Right forelimb (tissue), 1 donor: ENCODE measurements at regions not wholly inside any gene's neighbourhood (a gene's known extent, or its start where the extent isn't known, plus 50 kb on each side); places are given as distances from the start of the nearest gene placed in this dataset.

ENCODE experiments used
- DNase-seq: peaks from one replicate; pipeline ENCODE4 v3.0.0-alpha.2; 2018

DNA sequence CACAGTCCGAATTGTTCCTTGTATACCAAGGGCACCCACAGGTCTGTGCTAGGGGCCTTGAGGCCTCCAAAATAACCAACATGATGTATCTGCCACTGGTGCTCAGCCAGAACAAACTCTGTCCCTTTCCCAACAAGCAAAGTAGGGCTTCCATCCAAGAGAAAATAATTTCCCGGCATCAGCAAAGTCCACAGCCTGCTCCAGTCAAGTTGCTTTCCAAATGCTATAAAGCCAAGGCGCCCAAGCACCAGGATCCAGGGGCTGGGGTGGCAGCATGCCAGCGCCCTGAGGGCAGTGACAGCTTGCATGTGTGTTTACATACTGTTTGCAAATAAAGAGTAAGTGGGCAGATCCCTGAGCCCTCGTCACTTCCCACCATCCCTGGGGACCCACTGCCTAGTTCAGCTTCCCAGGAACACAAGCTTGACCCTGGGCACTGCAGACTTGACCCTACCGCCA is 155.9 kb downstream of the ERCC6L2 start:
- DNase-seq, result peak; percentile 77

DNA sequence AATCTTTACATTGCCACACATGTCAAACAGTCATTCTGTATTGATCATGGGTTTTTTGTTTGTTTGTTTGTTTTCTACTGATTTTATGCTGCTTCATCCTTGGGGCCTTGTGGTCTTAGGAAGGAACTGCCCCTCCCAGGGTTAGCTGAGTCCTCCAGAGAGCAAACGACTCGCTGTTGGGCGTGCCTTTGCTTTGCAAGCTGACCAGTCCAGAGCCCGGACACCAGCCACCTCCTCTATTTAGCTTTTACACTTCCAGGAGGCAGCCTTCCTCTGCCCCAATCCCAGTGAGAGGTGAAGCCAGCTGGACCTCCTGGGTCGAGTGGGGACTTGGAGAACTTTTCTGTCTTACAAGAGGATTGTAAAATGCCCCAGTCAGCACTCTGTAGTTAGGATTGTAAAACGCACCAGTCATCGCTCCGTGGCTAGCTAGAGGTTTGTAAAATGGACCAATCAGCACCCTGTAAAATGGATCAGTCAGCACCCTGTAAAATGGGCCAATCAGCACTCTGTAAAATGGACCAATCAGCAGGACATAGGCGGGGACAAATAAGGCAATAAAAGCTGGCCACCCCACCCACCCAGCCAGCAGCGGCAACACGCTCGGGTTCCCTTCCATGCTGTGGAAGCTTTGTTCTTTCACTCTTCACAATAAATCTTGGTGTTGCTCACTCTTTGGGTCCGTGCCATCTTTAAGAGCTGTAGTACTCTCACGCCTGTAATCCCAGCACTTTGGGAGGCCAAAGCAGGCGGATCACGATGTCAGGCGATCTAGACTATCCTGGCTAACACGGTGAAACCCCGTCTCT is 154.4 kb downstream of the ERCC6L2 start:
- no peak for DNase-seq

DNA sequence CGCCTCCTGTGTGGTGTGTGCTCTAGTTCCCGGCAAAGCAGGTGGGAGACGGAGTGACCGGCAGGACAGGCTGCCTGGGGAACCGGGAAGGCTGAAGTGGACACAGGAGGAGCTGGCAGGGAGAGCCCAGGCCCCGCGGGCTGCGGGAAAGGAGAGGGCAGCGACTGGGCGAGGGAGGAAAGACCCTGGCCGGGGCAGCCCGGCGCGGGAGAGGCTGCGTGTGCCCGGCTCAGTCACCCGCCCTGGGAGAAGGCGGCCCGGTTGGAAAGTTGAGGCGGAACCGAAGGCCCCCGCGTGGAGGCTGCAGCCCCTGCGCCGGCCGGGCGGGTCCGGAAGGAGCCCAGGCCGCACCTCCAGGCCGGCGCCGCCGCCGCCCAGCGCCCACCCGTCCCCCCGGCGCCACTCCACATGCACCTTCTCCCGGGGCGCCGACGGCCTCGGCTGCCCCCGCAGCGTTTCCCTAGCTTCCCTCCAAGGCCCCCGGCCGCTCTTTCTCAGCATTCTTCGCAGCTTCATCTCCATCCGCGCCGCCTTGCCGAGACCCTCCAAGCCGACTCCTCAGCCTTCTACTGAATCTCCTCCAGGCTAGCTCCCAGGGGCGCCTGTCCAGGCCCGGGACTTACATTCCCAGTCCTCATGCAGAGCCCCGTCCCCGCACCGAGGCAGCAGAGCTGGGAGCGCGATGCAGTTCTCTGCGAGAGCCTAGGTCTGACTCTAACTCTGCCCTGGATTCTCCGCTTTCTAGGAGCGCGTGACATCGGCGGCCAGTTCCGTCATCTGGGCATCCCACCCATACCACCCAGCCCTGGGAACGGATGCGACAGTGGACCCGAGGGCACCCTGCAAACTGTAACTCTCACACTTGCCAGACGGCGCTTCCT is 152.0 kb downstream of the ERCC6L2 start:
- peak; percentile 60 for DNase-seq

DNA sequence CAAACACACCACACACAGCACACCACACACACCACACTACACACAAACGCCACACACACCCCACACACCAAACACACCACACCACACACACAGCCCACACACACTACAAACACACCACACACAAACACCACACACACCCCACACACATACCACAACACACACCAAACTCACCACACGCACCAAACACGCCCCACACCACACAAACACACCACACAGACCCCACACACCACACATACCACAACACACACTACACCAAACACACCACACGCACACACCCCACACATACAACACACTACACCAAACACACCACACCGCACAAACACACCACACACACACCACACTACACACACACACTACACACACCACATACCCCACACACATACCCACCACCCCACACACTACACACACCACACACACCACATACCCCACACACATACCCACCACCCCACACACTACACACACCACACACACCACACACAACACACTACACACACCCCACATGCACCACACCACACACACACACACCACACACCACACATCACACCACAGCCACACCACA is 151.2 kb downstream of the ERCC6L2 start:
- DNase-seq, result no peak

DNA sequence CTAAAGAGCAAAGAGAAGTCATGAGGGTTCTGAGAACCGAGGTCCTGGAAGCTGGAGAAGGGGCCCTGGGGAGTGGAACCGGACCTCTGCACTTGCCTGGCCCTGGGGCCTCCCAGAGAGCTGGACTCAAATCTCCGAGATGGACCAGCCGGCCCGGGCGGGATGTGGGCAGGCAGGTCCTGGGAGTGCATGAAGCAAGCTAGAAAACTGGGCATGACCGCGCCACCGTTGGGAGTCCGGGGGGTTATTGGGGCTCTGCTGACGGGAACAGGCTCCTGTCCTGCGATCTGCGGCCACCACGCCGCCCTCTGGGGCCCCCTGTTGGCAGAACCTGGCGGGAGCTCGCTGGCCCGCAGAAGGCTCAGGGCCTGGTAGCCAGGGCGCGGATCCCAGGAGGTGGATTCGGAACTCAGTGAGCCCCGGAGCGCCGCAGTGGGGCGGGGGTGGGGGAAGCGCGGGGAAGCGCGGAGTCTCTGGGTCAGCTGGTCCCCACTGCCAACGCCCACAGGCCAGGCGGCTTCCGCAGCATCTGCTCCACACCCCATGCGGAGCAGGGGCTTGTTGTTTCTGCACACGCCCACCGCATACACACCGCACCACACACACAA is 150.6 kb downstream of the ERCC6L2 start:
- DNase-seq, result no peak

DNA sequence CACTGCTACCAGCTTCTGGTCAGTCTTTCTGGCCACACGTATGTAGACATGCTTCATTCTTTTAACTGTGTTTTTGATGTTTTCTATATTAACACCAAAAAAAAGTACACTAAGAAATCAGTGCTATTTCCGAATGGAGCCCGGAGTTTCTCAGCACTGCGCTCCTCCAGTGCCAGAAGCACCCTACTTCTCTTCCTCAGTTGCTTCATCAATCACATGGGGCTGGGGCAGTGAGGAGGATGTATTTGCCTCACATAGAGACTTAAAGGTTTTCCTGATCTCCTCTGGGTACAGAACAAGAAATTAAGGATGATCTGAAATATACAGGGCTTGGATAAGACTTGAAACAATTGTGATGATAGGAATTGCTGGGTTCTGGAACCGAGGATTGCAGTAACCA is 148.0 kb downstream of the ERCC6L2 start:
- DNase-seq, result no peak

DNA sequence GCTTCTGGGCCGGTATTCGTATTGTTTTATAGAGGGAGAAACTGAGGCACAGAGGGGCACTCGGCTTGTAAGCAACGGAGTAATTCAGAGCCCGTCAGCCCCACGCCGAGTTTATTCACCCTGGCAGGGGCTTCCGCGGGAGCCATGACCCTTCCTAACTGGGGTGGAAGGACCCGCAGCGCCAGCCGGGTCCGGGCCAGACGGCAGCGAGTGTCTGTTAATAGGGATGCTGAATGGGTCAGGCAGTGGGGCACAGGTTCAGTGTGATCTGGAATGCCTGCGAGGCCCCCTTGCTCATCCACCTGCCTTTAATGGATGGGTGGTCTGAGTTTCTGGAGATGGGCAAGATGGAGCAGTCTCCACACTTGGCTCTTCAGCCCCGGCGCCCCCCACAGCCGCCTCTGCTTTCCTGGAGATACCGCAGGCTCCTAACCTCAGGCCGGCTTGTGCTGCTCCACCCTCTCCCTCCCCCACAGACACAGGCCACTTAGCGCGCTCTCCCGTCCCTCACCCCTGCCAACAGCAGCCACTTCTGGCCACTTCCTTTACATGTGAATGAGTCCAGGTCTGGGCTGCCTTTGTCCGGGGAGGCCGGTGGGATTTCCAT is 147.1 kb downstream of the ERCC6L2 start:
- peak; percentile 58 for DNase-seq

DNA sequence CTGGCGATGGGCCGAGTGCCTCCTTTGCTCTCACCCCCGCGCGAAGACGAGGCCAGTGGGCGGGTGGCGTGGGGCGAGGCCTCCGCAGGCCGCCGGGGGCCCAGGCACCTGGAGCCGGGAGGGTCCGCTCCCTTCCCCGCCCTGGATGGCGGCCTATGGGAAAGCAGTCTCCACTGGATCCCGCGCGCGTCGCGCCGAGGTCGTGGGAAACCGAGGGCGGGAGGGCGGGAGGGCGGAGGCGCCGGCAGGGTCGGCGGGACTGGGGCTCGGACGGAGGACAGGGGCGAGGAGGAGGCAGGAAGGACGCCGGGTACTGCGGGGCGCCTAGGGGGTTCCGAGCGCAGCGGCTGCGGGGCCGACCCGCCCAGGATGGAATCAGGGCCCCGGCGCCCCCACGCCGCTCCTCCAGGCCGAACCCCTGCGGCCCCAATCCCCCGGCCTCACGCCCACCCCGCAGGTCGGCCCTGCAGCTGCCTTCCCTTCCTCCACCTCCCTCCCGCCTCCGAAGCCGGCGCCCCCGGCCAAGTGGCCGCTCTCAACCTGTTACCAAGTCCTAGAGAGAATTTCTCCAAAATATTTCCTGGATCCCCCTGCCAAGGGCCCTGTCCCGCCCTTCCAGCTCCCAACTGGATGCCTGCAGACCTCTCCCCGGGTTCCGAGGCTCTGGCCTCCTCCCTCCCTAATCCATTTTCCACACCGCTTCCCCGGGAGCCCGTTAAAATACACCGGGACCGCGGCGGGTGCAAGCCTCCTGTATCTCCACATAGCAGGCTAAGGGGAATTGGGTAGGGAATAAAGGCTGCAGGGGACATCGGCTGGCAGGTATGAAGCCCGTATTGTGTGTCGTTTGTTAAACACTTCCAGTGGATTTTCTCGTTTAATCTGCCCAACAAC is 146.3 kb downstream of the ERCC6L2 start:
- peak; percentile 67 for DNase-seq

DNA sequence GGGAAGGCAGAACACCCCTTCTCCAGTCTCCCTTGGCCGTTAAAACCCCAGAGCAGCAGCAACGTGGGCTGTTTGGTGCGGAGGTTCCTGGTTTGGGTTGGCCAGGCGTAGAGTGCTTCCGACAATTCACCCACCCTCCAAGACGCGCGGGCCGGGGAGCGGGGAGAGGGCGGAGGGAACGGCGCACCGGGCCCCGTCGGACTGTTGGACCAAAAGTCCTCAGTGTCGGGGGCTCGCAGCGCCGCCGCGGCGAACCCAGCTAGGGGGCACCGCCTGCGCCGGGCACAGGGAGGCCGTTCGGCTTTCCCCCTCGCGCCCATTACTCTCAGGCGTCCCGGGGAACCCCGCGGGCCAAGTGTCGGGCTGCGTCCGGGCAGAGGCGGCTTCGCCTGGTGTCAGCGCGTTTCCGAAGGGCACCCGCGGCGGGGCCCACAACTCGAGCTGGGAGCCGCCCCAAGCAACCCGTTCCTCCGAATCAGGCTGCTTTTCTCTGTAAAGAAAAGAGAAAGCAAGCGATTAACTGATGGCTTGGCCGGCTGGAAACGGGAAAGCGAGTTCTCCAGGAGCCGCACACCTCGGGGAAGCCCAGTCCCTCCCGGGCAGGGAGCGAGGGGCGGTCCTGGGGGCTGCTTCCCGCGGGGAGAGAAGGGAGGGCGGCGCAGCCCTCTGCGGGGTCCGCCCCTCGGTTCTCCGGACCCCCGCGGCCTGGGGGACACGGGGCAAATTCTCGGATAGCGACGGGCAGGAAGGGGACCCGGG is 145.5 kb downstream of the ERCC6L2 start:
- peak; percentile 75 for DNase-seq

DNA sequence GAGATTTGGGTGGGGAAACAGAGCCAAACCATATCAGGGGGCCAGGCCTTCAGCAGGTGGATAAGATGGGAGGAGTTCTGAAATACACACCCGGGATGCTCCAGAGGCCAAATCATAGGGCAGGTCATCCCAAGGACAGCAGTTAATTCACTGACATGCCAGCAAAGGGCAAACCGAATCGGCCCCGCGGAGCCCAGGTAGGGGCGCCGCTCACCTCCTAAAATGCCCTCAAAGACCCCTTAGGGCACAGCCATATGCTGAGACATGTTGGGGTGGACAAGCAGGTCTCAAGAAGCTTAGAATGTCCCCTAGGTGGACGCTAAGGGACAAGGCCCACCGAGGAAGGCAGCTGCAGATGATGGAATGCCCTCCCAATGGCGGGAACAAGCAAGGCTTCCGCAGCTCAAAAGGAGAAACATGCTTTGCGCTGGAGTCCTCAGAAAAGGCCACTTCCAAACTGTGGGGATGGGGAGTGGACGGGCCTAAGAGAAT is 144.9 kb downstream of the ERCC6L2 start:
- DNase-seq, result no peak
